ENCODE measurements at regions not wholly inside any gene's neighbourhood (a gene's known extent, or its start where the extent isn't known, plus 50 kb on each side); places are given as distances from the start of the nearest gene placed in this dataset.

DNA sequence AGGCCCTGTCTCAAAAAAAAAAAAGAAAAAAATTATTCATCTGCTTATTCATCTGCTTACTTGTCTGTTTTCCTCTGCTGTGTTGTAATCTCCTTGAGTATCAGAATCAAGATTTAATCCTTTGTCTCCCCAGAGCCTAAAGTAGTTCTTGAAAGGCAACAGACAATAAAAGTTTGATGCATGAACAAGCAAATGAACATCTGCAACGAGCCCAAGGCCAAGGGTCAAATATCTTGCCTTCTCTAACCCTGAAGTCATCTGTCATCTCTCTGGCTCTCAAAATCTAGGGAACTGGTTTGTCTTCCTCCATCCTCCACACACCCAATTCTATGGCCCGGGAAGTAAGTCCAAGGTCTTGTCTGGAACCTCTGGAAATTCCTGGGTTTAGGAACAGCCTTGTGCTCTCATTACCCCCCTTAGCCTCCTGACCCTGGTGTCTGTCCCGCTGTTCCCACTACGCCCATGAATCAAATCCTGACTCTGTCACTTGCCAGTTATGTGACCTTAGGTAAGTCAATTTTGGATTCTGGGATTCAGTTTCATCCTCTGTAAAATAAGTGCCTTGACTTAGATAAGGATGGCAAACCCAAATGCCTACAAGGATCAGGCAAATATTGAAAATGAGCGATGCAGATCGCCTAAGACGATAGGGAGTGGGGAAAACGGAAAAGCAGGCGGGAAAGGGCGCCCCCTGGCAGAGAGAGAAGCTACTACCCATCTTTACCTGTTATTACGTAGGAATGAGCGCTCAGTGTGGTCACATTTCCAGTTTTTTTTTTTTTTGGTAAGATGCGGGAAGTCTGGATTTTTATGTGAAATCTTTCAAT lies 102.7 kb upstream of the DHX15 start:
- no peak overlapping the region for H3K4me3 ChIP-seq (IDR thresholded peaks at IDR 0.05; ENCODE audit: insufficient read depth, low read depth, low read length)
- no peak overlapping the region for H2AFZ ChIP-seq (ENCODE audit: low read depth)
- TF ChIP-seq, protein P1, sequence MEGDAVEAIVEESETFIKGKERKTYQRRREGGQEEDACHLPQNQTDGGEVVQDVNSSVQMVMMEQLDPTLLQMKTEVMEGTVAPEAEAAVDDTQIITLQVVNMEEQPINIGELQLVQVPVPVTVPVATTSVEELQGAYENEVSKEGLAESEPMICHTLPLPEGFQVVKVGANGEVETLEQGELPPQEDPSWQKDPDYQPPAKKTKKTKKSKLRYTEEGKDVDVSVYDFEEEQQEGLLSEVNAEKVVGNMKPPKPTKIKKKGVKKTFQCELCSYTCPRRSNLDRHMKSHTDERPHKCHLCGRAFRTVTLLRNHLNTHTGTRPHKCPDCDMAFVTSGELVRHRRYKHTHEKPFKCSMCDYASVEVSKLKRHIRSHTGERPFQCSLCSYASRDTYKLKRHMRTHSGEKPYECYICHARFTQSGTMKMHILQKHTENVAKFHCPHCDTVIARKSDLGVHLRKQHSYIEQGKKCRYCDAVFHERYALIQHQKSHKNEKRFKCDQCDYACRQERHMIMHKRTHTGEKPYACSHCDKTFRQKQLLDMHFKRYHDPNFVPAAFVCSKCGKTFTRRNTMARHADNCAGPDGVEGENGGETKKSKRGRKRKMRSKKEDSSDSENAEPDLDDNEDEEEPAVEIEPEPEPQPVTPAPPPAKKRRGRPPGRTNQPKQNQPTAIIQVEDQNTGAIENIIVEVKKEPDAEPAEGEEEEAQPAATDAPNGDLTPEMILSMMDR (conservative IDR thresholded peaks at IDR 0.05; ENCODE audit: low read depth, low read length) = peak; percentile 43
- H3K36me3 ChIP-seq (ENCODE audit: insufficient read depth) = no peaks in the 10 kb centered on the region
- no peaks in the 10 kb centered on the region for H3K27me3 ChIP-seq (ENCODE audit: insufficient read depth, low read depth)
- H3K9ac ChIP-seq = no peak overlapping the region
- no peaks in the 10 kb centered on the region for H4K20me1 ChIP-seq (ENCODE audit: insufficient read depth)
- no peak overlapping the region for H3K4me2 ChIP-seq
- no peaks in the 10 kb centered on the region for H3K79me2 ChIP-seq (ENCODE audit: insufficient read depth, low read depth)
- H3K4me1 ChIP-seq (ENCODE audit: low read depth, poor library complexity, severe bottlenecking) = no peaks in the 10 kb centered on the region
- no peak overlapping the region for H3K27ac ChIP-seq

DNA sequence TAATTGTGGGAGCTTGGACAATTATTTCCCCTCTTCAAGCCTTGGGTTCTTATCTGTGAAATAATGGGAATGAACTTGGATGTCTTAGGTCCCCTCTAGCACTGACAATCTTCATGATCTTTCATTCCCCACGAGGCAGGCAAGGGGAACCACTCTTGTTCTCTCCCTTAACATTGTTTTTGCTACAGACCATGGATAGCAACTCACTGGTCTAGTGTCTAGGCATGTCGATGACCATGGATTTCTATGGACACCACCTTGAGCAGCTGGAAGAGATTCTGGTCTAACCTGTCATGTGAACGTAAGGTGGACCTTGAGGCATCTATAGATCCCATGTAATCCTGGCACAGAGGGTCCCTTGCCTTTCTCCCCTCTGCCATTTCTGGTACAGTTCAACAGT lies 104.1 kb upstream of the DHX15 start:
- H2AFZ ChIP-seq (ENCODE audit: low read depth) = no peak overlapping the region
- H3K4me3 ChIP-seq (IDR thresholded peaks at IDR 0.05; ENCODE audit: insufficient read depth, low read depth, low read length) = no peak overlapping the region
- TF ChIP-seq, protein P1 (conservative IDR thresholded peaks at IDR 0.05; ENCODE audit: low read depth, low read length) = no peak
- H3K36me3 ChIP-seq (ENCODE audit: insufficient read depth) = no peaks in the 10 kb centered on the region
- no peaks in the 10 kb centered on the region for H3K27me3 ChIP-seq (ENCODE audit: insufficient read depth, low read depth)
- no peaks in the 10 kb centered on the region for H3K4me1 ChIP-seq (ENCODE audit: low read depth, poor library complexity, severe bottlenecking)
- no peaks in the 10 kb centered on the region for H3K79me2 ChIP-seq (ENCODE audit: insufficient read depth, low read depth)
- H3K27ac ChIP-seq = no peak overlapping the region
- no peak overlapping the region for H3K4me2 ChIP-seq
- no peak overlapping the region for H3K9ac ChIP-seq
- no peaks in the 10 kb centered on the region for H4K20me1 ChIP-seq (ENCODE audit: insufficient read depth)

DNA sequence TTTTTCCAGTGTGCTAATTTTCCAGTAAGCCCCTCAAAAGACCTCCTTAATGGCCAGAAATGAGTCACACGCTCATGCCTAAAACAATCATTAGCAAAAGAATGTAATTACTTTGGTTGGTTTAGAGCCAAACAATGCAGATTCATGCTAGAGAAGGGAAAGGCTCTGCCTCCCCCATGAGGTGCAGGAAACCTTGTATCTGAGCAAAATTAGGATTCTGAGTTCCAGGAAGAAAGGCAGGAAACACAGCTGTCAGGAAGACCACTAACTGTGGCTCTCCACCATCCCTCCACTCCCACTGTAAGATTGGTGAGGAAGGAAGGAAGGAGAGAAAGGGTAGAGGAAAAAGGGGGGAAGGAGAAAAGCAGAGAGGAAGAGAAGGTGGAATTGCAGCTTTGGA lies 104.9 kb upstream of the DHX15 start:
- H3K27ac ChIP-seq = no peak overlapping the region
- H3K4me1 ChIP-seq (ENCODE audit: low read depth, poor library complexity, severe bottlenecking) = no peaks in the 10 kb centered on the region
- H3K79me2 ChIP-seq (ENCODE audit: insufficient read depth, low read depth) = no peaks in the 10 kb centered on the region
- TF ChIP-seq, protein P1 (conservative IDR thresholded peaks at IDR 0.05; ENCODE audit: low read depth, low read length) = no peak
- H3K36me3 ChIP-seq (ENCODE audit: insufficient read depth) = no peaks in the 10 kb centered on the region
- no peaks in the 10 kb centered on the region for H4K20me1 ChIP-seq (ENCODE audit: insufficient read depth)
- no peak overlapping the region for H3K9ac ChIP-seq
- H2AFZ ChIP-seq (ENCODE audit: low read depth) = no peak overlapping the region
- H3K27me3 ChIP-seq (ENCODE audit: insufficient read depth, low read depth) = no peaks in the 10 kb centered on the region
- H3K4me2 ChIP-seq = no peak overlapping the region
- H3K4me3 ChIP-seq (IDR thresholded peaks at IDR 0.05; ENCODE audit: insufficient read depth, low read depth, low read length) = no peak overlapping the region

DNA sequence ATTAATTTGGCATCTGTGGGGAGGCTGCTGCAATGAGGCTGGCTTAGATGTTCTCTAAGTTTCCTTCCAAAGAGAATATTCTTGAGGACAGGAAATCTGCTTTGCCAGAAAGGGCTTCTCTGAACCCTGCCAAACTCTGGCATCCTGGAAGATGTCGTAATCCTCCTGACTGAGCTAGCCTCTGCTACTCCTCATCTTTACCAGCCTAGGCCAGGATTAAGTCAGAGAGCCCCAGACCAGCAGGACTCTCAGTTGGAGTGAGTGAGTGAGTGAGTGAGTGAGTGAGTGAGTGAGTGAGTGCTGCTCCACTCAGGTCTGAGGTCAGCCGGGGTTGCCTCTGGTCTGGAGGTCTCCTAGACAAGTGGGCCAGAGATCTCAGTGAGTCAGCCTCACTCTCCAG lies 104.9 kb upstream of the SOD3 start:
- Histone ChIP-seq H3K9ac (no peak overlapping the region), H3K4me2 (no peak overlapping the region), H3K27me3 (ENCODE audit: insufficient read depth, low read depth) (no peaks in the 10 kb centered on the region), H2AFZ (ENCODE audit: low read depth) (no peak overlapping the region), H3K4me3 (IDR thresholded peaks at IDR 0.05; ENCODE audit: insufficient read depth, low read depth, low read length) (no peak overlapping the region), H3K36me3 (ENCODE audit: insufficient read depth) (no peaks in the 10 kb centered on the region), H4K20me1 (ENCODE audit: insufficient read depth) (no peaks in the 10 kb centered on the region), H3K4me1 (ENCODE audit: low read depth, poor library complexity, severe bottlenecking) (no peaks in the 10 kb centered on the region), H3K27ac (no peak overlapping the region), H3K79me2 (ENCODE audit: insufficient read depth, low read depth) (no peaks in the 10 kb centered on the region)
- TF ChIP-seq, protein P1 (conservative IDR thresholded peaks at IDR 0.05; ENCODE audit: low read depth, low read length) = no peak

All from KMS-11 (cell line).